ENCODE measurements at regions not wholly inside any gene's neighbourhood (a gene's known extent, or its start where the extent isn't known, plus 50 kb on each side); places are given as distances from the start of the nearest gene placed in this dataset.

DNA sequence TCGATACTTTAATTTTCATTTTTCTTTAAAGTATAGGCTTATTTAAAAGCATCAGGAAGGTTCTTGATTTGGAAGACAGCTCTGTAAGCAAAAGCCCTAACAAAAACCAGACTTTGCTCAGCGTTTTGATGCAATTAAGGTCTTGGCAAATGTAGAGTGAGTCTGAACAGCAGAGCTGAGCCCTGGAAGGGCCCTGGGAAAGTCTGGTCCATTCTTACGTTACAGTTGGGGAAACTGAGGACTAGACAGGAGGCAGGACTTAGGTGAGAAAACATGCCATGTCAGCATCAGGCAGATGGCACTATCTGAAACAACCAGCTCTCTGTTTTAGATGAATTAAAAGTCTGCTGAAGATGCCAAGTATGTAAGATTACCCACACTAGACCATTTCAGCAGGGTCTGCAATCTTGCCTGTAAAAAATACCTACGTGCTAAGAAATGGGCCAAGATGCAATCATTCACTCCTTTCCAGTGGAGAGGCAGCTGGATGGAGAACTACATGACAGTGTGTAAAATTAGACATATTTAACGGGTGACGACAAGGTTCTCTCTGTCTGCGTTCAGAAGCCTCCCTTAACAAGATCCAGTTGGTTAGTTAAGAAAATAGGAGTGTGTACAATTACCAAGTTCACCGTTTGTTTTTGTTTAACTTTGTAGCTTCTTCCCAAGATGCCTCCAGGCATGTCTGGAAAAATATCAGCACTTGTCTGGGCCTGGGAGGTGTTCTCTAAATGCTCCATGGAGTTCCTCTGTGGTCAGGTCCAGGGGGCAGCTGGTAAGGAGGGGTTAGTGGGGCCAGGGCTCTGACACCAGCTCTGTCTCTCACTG, 502.3 kb upstream of the ZMIZ1 start:
- no peak for DNase-seq (ENCODE audit: low read depth in 2 of 2)

DNA sequence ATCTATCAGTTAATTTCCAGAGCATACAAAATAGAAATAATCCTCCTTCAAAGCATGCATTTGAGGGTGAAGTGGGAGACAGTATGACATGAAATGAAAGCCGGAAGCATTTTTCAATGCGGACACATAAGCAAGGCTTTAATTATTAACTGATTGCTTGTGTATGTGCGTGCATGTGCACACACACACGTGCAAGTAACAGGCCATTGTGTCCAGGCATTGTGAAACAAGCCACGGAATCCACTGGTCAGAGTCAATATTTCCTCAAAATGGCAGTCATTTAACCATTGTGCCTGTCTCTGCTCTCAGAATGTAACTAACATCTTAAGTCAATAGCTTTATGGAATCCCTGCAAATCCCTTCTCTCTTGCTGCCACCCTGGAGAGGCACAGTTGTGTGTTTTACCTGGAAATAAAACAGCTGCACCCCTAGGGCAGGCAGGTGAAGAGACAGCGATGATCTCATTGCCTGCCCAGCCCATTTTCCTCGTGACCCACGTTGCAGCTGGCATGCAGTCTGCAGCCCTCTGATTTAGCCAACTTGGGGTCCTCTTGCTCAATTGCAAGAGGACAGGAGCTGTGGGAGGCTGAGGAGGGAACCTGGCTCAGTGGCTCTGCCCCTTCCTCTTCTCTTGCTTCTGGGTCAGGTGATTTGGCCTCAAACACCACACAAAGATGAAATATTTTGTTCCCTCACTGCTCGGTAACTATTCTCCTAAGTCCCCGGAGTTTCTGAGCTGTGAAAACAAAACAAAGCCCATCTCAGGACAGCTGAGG, 500.9 kb upstream of the ZMIZ1 start:
- DNase-seq (ENCODE audit: low read depth in 2 of 2), result no peak

DNA sequence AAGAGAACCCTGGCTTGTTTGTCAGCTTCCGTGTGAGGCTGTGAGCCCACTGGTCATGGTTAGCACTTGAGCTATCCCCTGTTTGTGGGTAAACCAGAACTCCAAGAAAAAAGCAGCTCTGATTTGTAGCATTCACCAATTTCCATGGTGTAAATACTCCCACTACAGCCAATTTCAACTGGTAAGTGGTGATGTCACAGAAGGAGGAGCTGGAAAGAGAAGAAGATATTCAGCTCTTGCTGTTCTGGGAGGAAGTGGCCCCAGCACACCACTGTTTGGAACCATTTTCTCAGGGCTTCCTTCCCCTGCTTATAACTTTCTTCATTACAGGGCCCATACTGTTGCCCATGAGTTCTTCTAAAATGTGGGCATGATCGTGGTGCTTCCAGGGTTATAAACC, 500.1 kb upstream of the ZMIZ1 start:
- DNase-seq (ENCODE audit: low read depth in 2 of 2), result no peak

DNA sequence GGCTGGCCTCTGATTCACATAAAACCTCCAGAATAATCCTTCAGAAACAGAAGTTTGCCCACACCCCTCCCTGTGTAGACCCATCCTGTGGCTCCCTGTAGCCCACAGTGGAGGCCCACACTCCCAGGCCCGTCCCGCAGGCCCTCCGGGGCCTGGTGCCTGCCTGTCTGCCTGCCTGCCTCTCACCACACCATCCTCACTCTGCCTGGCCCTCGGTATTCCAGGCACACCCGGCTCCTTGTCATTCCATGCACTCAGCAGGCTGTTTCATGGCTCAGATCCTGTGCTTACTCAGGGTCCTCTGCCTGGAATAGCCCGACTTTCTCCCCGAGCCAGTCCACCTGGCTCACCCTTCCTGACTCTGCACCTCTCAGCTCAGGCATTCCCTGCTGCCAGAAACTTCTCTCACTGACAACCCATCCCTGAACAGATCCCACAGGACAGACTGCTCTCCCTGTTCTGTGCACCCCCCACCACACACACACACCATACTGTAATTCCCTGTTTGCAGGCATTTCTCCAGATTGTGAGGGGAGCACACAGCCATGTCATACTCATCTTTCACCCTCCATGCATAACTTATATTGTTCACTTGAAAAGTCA, 498.0 kb upstream of the ZMIZ1 start:
- DNase-seq (ENCODE audit: low read depth in 2 of 2), result no peak

DNA sequence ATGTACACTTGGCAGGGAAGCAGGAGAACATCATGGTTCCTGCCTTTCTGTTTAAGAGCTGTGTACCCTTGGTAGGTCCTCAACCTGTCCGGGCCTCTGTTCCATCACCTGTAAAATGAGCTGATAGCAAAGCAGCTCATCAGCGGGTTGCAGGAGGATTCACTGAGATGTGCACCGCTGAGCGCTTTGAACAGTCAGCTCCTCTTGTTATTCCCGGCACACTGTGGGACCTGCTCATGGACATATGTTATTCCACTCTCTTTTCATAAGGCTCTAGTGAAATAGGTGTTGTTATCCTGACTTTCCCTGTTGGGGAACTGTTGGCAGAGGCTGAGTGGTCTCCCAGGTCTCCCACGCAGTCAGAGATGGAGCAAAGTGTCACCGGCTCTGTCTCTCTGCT, 497.5 kb upstream of the ZMIZ1 start:
- DNase-seq (ENCODE audit: low read depth in 2 of 2), result no peak

DNA sequence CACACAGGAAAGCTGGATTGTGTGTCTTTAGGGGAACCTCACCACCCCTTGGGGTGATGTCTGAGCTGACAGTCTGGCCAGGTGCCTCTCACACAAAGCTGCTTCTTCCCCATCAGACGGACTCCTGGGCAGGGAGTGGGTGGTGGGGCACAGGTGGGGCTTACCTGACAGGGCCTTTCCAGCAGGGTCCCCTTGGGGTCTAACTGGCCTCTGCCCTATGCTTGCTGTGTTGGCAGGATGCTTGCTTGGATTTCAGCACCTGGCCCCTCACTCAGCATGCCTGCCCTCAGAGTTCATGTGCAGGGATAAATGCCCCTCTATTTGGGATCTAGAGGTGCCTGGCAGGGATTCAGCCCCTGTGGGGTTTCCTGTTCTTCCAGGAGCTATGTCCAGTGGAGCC, 496.9 kb upstream of the ZMIZ1 start:
- DNase-seq (ENCODE audit: low read depth in 2 of 2), result no peak

DNA sequence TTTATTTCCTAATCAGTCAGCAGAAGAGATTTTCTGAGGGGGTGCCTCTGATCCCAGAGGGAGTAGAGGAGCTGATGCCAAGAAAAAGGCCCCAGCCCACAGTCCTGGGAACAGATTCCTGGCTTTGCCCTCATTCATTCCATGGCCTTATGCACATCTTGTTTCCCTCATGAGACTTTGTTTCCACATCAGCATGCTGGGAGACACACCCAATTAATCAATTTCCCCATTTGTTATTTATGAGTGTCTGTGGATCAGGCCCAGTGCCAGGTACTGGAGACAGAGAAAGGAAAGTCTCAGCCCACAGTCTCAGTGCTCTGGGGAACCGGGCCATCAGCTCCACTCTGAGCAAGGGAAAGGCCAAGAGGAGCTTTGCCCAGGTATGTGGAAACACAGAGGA, 496.2 kb upstream of the ZMIZ1 start:
- DNase-seq (ENCODE audit: low read depth in 2 of 2), result no peak

DNA sequence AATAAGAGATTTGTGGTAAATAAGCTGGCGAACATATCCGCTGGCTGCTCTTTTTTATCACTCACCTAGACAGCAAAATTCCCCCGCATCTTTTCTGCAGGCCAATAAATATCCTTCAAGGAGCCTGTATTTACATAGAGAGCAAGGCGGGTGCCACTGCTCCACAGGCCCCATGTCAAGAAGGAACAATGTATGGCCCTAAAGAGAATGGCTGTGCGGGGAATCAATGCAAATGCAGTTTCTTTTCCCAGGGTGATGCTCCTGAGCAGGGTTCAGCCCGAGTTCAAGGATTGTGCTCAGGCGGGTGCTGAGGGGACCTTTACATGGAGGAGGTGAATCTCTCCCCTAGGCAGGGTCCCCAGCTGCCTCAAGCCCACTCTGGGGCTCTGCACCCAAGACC, 494.2 kb upstream of the ZMIZ1 start:
- no peak for DNase-seq (ENCODE audit: low read depth in 2 of 2)

DNA sequence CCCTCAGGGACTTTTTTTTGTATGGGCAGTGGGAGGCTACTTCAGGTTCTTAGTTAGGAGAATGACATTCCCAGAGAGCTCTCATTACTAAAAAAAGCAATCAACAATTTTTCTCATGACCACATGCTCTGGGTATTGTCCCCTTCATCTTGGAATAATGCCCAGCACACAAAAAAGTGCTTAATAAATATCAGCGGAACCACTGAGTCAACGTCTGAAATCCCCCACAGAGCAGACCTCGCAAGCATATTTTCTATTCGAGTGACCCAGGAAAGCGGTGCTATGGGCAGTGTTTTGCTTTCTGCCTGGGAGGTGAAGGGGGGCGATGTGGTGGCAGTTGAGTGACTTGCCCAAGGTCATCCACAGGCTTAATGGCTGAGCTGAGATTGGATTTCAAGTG, 493.4 kb upstream of the ZMIZ1 start:
- no peak for DNase-seq (ENCODE audit: low read depth in 2 of 2)

DNA sequence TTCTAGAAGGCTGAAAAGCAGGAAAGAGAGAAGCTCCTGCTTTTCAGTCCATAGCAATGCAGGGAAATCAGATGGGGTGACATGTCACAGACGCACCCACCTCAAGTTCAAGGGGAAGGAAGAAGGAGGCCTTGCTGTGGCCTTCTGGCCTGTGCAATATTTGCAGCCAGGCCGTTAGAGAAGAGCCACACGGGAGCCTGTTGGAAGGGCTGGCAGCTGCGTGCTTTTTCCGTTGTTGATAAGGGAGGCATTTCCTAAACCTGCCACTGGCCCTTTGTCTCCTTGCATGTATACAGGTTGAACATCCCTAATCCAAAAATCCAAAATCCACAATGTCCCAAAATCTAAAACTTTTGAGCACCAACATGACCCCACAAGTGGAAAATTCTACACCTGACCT, 492.5 kb upstream of the ZMIZ1 start:
- no peak for DNase-seq (ENCODE audit: low read depth in 2 of 2)

DNA sequence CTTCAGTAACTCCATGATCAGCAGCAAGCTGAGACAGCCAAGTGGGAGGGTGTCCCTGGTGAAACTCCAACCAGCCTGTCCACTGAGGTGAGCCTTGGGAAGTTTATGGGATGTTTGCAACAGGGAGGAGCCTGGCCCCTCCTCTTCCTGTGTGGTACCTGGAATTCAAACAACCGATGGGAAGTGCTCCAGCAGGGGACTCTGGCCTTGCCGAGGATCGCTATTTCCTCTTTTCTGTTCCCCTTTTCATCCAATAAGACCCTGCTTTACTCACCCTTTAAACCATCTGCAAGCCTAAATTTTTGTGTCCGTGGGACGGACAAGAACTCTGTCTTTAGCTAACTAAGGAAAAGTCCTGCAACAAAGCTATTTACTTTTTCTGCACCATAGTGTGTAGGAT, 491.1 kb upstream of the ZMIZ1 start:
- DNase-seq (ENCODE audit: low read depth in 2 of 2), result no peak

DNA sequence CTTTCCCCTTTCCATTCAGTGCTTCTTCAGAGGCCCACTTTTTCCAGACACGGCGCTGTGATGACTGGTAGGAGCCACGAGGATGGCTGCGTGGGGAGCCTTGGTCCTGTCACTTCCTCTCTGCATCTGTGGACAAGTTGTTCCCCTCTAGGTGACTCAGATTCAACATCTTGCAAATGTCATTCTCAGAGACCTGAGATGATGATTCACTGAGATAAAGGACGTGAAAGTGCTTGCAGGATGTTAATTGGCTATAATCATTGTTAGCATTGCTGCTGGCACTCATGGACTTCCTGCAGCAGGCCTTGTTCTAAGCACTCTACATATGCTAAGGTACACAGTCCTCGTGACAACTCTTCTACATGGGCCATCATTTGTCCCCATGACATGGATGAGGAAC, 489.8 kb upstream of the ZMIZ1 start:
- DNase-seq (ENCODE audit: low read depth in 2 of 2), result peak; percentile 49 to 59

DNA sequence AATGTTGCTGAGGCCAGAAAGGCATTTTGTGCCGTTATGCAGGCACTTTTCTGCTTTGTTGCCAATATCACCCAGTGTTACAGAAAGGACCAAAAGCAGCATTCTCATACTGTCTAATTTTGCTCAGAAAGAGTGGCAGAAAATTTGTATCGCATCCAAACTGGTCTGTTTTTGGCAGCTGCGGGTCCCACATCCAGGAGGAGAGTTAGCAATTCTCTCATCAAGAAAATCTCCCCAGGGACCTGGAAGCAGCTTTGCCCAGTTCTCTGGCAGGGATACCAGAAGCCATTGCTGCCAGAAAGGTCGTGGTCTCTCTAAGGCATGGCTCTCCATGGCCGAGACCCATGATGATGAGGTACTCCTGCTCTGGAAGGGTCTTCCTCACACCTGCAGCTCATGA, 489.2 kb upstream of the ZMIZ1 start:
- DNase-seq (ENCODE audit: low read depth in 2 of 2), result no peak

DNA sequence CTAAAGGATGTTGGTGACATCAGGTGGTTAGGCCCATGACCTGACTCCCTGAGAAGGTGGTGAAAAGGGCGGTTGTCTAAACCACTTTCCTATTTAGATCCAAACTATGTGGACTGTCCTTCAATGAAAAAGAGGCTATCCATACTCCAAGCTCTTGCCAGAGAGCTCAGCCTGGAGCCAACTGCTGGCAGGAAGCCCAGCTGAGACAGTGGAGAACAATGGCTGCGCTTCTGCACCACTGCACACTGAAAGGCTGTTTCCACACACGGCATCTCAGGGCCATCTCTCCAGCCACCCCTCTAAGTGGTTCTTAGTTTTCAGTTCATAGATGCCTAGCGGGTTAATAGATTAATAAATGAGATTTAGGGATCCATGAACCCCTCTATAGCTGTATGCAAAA, 488.8 kb upstream of the ZMIZ1 start:
- no peak for DNase-seq (ENCODE audit: low read depth in 2 of 2)

DNA sequence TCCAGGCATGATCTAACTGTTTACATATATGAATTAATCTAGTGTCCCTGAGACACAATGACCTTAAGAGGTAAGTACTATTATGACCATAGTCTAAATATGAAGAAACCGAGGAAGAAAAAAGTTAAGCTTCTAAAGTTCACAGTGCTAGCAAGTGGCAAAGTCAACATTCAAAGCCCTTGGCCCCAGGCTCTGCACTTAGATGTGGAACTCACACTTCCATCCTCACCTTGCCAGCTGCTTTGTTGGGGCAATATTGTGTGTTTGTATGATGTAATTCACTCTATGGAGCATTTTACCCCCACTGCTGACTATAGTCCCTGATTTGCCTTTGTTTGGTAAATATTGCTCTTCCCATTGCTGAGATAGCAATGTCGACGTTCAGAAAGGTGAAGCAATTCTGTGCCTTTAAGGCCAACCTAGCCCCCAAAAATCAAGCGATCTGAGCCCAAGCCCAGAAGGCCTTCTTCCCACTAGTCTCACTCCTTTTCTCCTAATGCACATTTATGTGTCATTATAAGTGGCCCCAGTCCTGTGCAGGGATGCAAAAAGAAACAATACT, 487.6 kb upstream of the ZMIZ1 start:
- DNase-seq (ENCODE audit: low read depth in 2 of 2), result no peak

DNA sequence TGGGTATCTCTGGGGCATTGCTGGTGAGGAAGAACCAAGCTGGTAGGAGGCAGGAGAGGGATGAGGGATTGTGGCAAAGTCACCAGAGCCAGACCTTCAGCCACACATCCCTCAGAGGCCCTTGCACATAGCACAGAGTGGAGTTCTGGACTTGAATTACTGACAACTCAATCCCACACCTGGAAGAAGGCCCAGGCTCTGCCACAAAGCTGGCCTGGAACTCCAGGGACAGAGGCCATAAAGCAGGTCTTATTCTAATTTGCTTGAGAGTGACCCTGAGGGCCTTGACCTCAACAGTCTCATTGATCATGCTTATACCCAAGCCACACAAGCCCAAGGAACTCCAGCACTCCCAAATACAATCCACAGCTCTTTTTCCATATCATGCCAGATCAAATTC, 486.2 kb upstream of the ZMIZ1 start:
- DNase-seq (ENCODE audit: low read depth in 2 of 2), result no peak

DNA sequence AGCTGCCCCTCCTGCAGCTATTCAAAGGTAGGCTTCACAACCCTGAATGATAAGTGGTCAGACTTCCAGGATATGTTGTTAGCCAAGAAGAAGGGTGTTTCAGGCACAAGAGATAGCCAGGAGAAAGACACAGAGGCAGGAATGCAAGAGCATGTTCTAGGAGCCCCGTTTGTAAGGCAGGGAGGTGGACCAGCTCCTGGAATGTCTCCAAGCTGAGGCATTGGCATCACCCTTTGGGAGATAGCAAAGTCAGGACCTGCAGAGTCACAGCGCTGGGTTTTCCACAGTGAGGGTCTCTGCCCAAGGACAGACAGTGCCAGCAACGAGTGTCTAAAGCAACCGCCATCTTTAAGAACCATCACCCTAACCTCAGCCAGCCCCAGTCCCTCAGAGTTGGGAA, 484.5 kb upstream of the ZMIZ1 start:
- DNase-seq (ENCODE audit: low read depth in 2 of 2), result no peak

DNA sequence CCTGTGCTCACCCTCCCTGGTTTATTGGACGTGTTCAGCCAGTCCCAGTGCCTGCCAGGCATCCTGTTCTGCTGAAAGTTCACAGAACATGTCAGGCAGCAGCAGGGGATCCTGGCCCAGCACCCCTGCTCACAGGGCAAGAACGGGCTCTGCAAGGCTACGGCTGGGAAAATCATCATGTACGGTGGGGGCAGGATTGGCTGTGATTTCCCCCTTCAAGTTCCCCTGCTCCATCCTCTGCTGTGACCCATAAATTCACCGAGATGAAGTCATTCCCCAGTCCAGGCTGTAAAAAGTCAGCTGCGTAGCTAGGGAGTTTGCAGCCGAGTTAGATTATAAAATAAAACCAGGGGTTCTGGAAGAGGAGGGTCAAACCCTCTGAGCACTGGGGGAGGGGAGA, 484.1 kb upstream of the ZMIZ1 start:
- no peak for DNase-seq (ENCODE audit: low read depth in 2 of 2)

DNA sequence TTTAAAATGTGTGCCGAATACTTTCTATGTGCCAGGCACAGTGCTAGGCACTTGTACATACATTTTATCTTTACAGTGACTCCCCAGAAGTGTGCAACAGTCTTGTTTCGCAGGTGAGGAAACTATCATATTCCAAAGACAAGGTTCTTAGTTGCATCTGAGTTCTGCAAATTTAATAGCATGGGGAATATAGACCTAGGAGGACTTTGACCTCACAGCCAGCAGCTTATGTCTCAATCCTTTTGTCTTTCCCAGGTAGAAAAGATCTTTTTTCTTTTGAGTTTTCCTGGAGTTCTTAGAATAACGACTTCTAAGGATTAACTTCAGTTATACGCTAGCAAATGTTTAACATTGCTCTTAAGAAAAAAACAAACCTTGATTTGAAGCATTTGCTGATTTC, 482.8 kb upstream of the ZMIZ1 start:
- no peak for DNase-seq (ENCODE audit: low read depth in 2 of 2)

DNA sequence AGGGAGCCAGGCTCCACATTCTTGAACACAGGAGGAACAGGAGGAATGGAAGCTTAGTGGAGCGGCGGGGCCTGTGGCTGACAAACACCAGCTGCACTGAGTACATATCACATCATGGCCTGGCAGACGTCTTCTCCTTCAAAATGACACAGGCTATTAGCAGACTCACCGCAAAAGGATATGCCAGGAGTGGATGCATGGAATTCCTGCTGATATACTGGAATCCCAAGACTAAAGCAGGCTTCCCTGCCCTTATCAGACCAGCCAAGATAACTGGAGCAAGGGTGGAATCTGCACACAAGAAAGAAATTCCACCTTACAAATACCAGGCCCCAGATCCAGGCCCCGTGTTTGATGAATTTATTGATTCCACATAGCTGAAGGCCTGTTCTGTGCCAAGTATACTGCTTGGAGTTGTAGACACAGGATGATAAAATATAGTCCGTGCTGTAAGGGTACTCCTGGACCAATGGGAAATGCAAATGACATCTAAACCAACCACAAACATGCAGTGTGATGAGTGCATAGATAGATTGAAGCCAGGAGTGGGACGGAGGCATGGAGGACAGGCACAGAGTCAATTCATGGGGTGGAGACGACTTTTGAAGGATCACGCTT, 480.5 kb upstream of the ZMIZ1 start:
- DNase-seq (ENCODE audit: low read depth in 2 of 2), result no peak

DNA sequence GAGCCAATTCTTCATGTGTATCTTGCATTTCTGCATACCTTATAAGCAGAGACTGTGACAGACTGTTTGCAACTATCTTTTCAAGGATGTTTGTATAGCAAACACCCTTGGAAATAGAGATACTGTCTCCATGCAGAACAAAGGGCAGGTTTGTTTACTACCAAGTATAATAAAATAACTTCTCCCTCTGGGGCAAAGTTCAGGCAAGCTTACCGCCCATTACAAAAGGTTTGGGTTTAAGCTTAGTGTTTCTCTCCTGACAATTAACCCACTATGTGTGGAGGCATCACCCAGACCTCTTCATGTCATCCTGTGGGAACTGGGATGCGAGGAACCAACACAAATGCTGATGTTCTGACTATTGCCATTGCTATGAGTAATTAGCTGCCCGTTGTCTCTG, 479.1 kb upstream of the ZMIZ1 start:
- no peak for DNase-seq (ENCODE audit: low read depth in 2 of 2)

DNA sequence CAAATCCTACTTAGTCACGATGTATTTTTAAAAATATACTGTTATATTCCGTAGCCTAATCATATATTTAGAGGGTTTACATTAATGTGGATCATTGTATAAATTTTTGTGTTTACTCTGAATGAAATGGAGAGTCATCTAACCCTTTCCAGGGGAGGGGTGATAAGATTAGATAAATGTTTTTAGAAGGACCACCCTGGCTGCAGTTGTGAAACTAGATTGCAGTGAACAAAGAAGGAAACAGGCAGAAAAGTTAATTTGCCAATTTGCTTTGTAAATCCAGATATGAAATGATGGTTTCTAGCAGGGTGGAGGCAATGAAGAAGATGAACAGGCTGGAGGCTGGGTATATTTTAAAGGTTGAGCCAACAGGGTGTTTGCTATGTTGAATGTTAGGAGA, 477.7 kb upstream of the ZMIZ1 start:
- no peak for DNase-seq (ENCODE audit: low read depth in 2 of 2)

Data from stimulated activated CD4-positive, alpha-beta T cell treated with anti-CD3 and anti-CD28 coated beads, Interleukin-4, amount 100 ng/mL, for 48 hours (primary cell).